DND-41 (cell line): ENCODE measurements at regions not wholly inside any gene's neighbourhood (a gene's known extent, or its start where the extent isn't known, plus 50 kb on each side); places are given as distances from the start of the nearest gene placed in this dataset.

ENCODE experiments used
- ATAC-seq: fragments of 200-7000 bp; cut with Tn5 transposase; 3 replicates; pipeline ENCODE4 v1.9.1; 2021; ENCODE audit warnings: low read depth; ENCODE audit not compliant: insufficient read depth
- DNase-seq: peaks from one replicate; pipeline ENCODE4 v3.0.0-alpha.2; 2020
- H2AFZ ChIP-seq: 2 replicates; pipeline ENCODE4 v1.6.0; 2012; ENCODE audit warnings: low read depth, low read length
- H3K27ac ChIP-seq: 2 replicates; pipeline ENCODE4 v1.5.1; 2012; ENCODE audit warnings: low read length, inconsistent platforms
- H3K27me3 ChIP-seq: fragments of 200-600 bp; sonication (generic); 2 replicates; pipeline ENCODE4 v1.6.0; 2012; ENCODE audit warnings: low read length, mild to moderate bottlenecking, inconsistent platforms; ENCODE audit not compliant: insufficient read depth, poor library complexity
- H3K36me3 ChIP-seq: 2 replicates; pipeline ENCODE4 v1.5.1; 2012; ENCODE audit warnings: low read length, inconsistent platforms; ENCODE audit not compliant: insufficient read depth
- H3K4me1 ChIP-seq: 2 replicates; pipeline ENCODE4 v1.5.1; 2012; ENCODE audit warnings: mild to moderate bottlenecking, low read length; ENCODE audit not compliant: insufficient read depth
- H3K4me2 ChIP-seq: 2 replicates; pipeline ENCODE4 v1.6.0; 2012; ENCODE audit warnings: mild to moderate bottlenecking, moderate library complexity, low read length, inconsistent platforms; ENCODE audit not compliant: insufficient read depth
- H3K4me3 ChIP-seq, 2 experiments: fragments of 200-600 bp in 1 of 2; shearing (Covaris generic) in 1 of 2; 2 replicates each; pipeline ENCODE4 v1.5.1; 2012 to 2016; ENCODE audit warnings: inconsistent platforms in 2 of 2, low read length in 2 of 2, mild to moderate bottlenecking in 2 of 2, low read depth in 1 of 2, moderate library complexity in 1 of 2
- H3K79me2 ChIP-seq: 2 replicates; pipeline ENCODE4 v1.6.0; 2012; ENCODE audit warnings: low read length, inconsistent platforms; ENCODE audit not compliant: insufficient read depth
- H3K9ac ChIP-seq: 2 replicates; pipeline ENCODE4 v1.6.0; 2012; ENCODE audit warnings: low read depth, mild to moderate bottlenecking, inconsistent platforms, low read length, moderate library complexity
- H3K9me3 ChIP-seq: 2 replicates; pipeline ENCODE4 v1.5.1; 2012; ENCODE audit warnings: low read length, moderate library complexity, mild to moderate bottlenecking, inconsistent platforms; ENCODE audit not compliant: insufficient read depth, severe bottlenecking
- H4K20me1 ChIP-seq: 2 replicates; pipeline ENCODE4 v1.6.0; 2012; ENCODE audit warnings: low read length; ENCODE audit not compliant: insufficient read depth
- EZH2 ChIP-seq: IDR thresholded peaks from 3 replicates; pipeline ENCODE4 v1.6.1; 2012; ENCODE audit warnings: borderline replicate concordance, low read depth, mild to moderate bottlenecking, moderate library complexity, low read length, inconsistent platforms; ENCODE audit not compliant: severe bottlenecking
- TF ChIP-seq, protein P1 (sequence below): IDR thresholded peaks from 2 replicates; pipeline ENCODE4 v1.5.1; 2012; ENCODE audit warnings: borderline replicate concordance, low read length, moderate library complexity, mild to moderate bottlenecking; ENCODE audit not compliant: poor library complexity, severe bottlenecking; ENCODE audit errors: extremely low read depth

DNA sequence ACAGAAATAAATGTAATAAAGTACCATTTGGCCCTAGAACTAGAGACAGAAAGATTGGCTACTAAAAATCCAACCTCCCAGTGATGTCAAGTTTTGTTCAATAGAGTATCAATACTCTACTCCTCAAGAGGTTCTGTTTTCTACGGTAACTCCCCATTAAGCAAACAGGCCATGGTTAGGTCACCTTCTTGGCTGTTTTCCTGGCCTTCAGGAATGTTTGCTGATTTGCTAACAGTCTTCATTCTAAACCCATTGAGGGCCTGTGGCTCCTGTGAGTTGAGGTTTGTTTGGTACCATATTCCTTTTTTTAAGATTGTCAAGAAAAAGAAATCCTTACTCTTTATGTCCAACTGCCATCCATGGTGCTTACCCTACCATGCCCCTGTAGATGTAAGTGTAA lies 1022.0 kb upstream of the TMEM132C start:
- H3K27me3 ChIP-seq, result no peaks in the 10 kb centered on the region
- DNase-seq (no peak), ATAC-seq (no peak)
- no peaks in the 10 kb centered on the region for H3K9me3 ChIP-seq
- H3K4me1 ChIP-seq, result no peaks in the 10 kb centered on the region
- H3K4me2 ChIP-seq, result no peak overlapping the region
- no peak overlapping the region for H2AFZ ChIP-seq
- no peak overlapping the region for H3K9ac ChIP-seq
- no peaks in the 10 kb centered on the region for H3K36me3 ChIP-seq
- no peaks in the 10 kb centered on the region for H3K79me2 ChIP-seq
- no peak overlapping the region for H3K27ac ChIP-seq
- H4K20me1 ChIP-seq, result no peaks in the 10 kb centered on the region
- TF ChIP-seq, protein P1, sequence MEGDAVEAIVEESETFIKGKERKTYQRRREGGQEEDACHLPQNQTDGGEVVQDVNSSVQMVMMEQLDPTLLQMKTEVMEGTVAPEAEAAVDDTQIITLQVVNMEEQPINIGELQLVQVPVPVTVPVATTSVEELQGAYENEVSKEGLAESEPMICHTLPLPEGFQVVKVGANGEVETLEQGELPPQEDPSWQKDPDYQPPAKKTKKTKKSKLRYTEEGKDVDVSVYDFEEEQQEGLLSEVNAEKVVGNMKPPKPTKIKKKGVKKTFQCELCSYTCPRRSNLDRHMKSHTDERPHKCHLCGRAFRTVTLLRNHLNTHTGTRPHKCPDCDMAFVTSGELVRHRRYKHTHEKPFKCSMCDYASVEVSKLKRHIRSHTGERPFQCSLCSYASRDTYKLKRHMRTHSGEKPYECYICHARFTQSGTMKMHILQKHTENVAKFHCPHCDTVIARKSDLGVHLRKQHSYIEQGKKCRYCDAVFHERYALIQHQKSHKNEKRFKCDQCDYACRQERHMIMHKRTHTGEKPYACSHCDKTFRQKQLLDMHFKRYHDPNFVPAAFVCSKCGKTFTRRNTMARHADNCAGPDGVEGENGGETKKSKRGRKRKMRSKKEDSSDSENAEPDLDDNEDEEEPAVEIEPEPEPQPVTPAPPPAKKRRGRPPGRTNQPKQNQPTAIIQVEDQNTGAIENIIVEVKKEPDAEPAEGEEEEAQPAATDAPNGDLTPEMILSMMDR, result no peak
- no peak for TF ChIP-seq EZH2
- H3K4me3 ChIP-seq, result no peak overlapping the region

DNA sequence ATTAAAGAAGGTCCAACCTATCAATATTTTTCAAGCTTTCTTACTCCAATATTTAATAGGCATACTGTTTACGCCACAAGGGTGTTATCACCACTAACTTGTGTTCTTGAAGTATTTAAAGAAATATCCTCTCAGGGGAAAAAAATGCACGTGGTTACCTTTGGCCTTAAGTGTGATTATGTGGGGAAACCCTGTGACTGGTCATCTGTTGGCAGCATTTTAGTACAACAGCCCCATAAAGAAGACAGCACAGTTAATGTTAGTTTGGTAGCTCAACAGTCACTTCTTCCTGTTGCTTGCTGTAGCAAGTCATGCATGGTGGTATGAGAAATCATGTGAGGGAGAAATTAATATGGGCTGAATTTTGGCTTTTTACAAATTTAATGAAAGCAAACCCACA lies 1021.5 kb upstream of the TMEM132C start:
- Histone ChIP-seq H4K20me1 (no peaks in the 10 kb centered on the region), H3K79me2 (no peaks in the 10 kb centered on the region), H3K4me3 (no peak overlapping the region), H3K4me1 (no peaks in the 10 kb centered on the region), H3K36me3 (no peaks in the 10 kb centered on the region), H3K27me3 (no peaks in the 10 kb centered on the region), H3K9ac (no peak overlapping the region), H3K27ac (no peak overlapping the region), H3K9me3 (no peaks in the 10 kb centered on the region), H2AFZ (no peak overlapping the region), H3K4me2 (no peak overlapping the region)
- no peak for TF ChIP-seq EZH2
- TF ChIP-seq, protein P1, result no peak
- ATAC-seq, result no peak
- no peak for DNase-seq

DNA sequence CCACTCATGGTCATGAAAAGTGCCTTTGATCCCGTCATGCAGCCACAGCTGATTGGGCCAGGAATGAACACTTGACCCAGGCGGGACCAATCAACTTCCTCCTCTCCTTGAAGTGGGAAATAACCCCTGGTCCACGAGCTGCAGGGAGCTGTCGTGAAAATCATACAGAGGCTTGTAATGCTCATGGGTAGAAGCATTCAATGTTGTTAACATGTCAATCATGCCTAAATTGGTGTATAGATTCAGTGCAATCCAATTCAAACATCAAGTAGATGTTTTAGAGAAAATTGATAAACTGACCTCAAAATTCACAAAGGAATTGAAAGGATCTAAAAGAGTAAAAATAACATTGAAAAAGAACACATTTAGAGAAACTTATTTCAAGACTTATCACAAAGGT lies 1019.0 kb upstream of the TMEM132C start:
- Histone ChIP-seq H3K36me3 (no peaks in the 10 kb centered on the region), H3K4me1 (no peaks in the 10 kb centered on the region), H3K79me2 (no peaks in the 10 kb centered on the region), H3K9ac (no peak overlapping the region), H4K20me1 (no peaks in the 10 kb centered on the region), H3K27me3 (no peaks in the 10 kb centered on the region), H3K9me3 (no peaks in the 10 kb centered on the region), H3K27ac (no peak overlapping the region), H3K4me3 (no peak overlapping the region), H3K4me2 (no peak overlapping the region), H2AFZ (no peak overlapping the region)
- ATAC-seq (no peak), DNase-seq (no peak)
- TF ChIP-seq EZH2, result no peak
- TF ChIP-seq, protein P1, result no peak

DNA sequence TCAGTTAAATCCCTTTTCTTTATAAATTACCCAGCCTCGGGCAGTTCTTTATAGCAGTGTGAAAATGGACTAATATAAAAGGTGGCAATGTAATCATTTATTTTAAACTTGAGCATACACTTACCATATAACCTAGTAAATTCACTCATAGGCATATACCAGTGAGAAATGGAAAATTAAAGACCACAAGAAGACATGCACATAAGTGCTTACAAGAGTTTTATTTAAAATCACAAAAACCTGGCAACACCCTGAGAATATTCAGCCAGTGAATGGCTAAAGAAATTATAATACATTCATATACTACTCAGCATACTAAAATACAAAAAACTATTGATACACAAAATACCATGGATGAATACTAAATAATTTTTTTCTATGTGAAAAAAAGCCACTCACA lies 1017.5 kb upstream of the TMEM132C start:
- Histone ChIP-seq H2AFZ (no peak overlapping the region), H3K4me2 (no peak overlapping the region), H4K20me1 (no peaks in the 10 kb centered on the region), H3K79me2 (no peaks in the 10 kb centered on the region), H3K4me1 (no peaks in the 10 kb centered on the region), H3K9ac (no peak overlapping the region), H3K27ac (no peak overlapping the region), H3K36me3 (no peaks in the 10 kb centered on the region), H3K4me3 (no peak overlapping the region), H3K9me3 (no peaks in the 10 kb centered on the region), H3K27me3 (no peaks in the 10 kb centered on the region)
- no peak for DNase-seq
- TF ChIP-seq, protein P1, result no peak
- no peak for TF ChIP-seq EZH2
- ATAC-seq, result no peak
